ENCODE measurements at regions not wholly inside any gene's neighbourhood (a gene's known extent, or its start where the extent isn't known, plus 50 kb on each side); places are given as distances from the start of the nearest gene placed in this dataset.

- no peak for TF ChIP-seq POLR2A (IDR thresholded peaks at IDR 0.05)
- TF ChIP-seq CTCF (IDR thresholded peaks at IDR 0.05) = no peak
- TF ChIP-seq POLR2AphosphoS5 (IDR thresholded peaks at IDR 0.05; ENCODE audit: insufficient read depth in 1 of 2, low read depth in 1 of 2) = no peak
These were observed 170.2 kb downstream of the FAT4 start for GRCh38 chr4:125484912-125485311.
